ENCODE measurements at regions not wholly inside any gene's neighbourhood (a gene's known extent, or its start where the extent isn't known, plus 50 kb on each side); places are given as distances from the start of the nearest gene placed in this dataset.

DNA sequence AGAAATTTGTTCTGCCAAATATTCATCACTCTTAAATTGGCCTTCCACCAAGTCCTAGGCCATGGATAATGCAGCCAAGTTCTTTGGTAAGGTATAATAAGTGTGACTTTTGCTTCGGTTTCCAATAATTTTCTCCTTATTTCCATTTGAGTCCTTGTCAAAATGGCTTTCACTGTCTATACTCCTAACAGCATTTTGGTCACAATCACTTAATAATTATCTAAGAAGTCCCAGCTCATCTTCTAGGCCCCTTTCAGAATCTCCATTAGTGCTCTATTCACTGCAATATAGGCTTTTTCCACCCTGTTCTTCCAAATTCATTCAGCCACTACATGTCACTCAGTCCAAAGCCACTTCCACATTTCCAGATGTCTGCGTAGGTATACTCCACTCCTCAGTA lies 51.0 kb upstream of the SPIN4 start:
- TF ChIP-seq, protein P1, sequence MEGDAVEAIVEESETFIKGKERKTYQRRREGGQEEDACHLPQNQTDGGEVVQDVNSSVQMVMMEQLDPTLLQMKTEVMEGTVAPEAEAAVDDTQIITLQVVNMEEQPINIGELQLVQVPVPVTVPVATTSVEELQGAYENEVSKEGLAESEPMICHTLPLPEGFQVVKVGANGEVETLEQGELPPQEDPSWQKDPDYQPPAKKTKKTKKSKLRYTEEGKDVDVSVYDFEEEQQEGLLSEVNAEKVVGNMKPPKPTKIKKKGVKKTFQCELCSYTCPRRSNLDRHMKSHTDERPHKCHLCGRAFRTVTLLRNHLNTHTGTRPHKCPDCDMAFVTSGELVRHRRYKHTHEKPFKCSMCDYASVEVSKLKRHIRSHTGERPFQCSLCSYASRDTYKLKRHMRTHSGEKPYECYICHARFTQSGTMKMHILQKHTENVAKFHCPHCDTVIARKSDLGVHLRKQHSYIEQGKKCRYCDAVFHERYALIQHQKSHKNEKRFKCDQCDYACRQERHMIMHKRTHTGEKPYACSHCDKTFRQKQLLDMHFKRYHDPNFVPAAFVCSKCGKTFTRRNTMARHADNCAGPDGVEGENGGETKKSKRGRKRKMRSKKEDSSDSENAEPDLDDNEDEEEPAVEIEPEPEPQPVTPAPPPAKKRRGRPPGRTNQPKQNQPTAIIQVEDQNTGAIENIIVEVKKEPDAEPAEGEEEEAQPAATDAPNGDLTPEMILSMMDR (IDR thresholded peaks at IDR 0.05; ENCODE audit: control insufficient read depth, insufficient read depth, low read depth, low read length, missing control alignments), result no peak
- no peak overlapping the region for H3K4me3 ChIP-seq (ENCODE audit: control insufficient read depth, low read depth, low read length)
- no peak for DNase-seq (ENCODE audit: low read depth)
